ENCODE measurements at regions not wholly inside any gene's neighbourhood (a gene's known extent, or its start where the extent isn't known, plus 50 kb on each side); places are given as distances from the start of the nearest gene placed in this dataset.

DNA sequence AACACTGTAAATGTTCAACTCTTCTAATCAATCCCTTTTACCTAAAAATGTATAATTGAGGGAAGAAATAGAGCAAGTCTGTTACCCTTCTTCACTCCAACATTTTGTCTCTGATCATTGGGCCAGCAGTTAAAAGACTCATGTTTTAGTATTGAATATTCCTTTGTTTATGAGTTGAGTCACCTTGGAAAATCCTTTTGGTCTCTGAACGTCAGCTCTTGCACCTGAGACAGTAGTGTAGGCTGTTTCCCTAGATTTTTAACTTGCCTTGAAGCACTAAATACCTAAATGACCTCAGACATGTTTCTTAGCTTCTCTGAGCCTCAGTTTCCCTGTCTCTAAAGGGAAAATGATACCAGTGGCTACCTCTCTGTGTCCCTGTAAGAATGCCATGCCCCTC, 184.2 kb downstream of the RFC3 start:
- DNase-seq: no peak

DNA sequence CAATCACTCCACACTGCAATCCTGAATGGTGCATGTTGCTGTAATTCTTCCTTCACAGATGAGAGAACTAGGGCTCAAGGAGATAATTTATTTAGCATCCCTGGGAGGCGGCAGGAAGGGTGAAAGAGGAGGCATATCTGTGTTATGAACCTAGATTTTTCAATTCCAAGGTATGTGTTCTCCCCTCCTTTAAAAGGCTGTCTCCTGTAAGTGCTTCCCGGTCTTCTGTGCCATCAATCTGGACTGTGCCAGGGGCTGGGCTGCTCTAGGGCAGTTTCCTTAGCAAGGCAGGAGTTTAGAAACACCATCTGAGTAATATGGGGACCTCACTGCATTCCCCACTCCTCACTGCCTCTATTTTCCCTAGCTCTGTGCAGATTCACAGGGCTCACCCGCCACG, 185.0 kb downstream of the RFC3 start:
- DNase-seq: no peak

DNA sequence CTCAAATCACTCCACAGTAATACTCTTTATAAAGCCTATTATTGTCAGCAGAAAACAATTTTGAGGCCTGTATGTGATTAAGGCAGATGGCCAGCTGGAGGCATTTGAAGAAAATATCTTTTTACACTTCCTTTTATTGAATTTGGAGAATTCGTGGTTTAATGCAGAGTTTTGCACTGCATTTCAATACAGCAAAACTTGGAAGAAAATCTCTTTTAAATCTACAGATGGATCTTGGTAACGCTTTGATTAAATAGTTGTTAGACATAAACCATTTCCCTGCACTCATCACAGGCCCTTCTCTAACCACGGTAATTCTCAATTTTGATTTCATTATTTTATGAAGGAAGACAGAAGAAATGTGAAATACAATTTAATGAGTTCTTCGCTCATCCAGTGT, 185.7 kb downstream of the RFC3 start:
- peak in 1 of 3 donors; percentile 33 for DNase-seq

DNA sequence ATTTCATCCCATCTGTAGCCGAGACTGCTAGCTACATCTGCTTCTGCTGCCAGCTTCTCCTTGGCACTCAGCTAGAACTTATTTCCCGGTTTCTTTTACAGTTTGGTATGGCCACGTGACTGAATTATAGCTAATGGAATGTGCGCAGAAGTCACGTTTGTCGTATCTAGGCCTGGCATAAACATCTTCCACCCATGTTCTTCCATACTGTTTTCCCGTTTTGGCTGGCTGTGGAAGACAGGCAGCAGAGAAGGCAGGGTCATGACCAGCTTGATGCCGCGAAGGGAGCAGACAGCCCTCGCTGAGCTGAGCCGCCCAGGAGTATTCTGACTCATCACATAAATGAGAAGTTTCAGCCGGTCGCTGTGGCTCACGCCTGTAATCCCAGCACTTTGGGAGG, 186.7 kb downstream of the RFC3 start:
- DNase-seq: peak in 2 of 3 donors; percentile 39 to 60

DNA sequence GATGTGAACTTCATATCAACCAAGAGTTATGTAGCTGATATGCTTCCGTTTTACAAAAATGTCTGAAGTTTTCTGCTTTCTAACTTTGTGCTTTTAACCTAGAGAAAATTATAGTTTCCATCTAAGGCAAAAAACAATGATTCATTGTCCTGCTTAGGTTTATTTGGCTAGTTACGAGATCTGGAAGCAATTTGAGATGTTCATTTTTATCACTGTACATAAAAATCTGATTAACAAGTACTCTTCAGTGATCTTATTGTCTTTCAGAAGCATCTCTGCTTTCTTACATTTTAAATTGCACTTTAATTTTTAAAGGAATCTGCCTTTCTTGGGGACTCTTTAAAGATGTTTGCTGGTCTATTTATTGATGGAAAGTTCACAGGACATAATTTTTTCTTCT, 188.1 kb downstream of the RFC3 start:
- no peak for DNase-seq

DNA sequence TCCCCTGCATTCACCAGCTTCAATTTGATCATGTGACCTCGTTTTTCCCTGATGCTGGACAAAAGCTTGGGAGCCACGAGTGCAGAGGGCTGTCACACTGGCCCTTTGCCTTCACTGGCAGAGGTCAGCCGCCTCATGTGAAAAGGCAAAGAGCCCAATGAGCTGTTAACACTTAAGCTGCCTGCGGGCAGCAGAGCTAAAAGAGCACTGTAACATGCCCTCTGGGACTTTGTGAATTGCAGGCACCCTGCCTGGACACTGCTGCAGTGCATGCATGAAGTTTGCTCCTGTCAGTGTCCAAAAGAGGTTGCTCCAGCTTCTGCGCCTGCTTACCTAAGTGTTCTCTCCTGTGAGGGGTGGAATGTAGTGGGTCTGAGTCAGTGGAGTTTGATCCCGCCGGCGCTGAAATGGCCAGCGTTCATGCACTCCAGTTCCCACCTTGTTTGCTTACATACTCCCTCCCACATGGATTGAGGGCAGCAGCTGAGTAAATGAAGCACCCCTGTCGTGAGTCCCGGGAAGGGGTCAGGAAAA, 193.7 kb downstream of the RFC3 start:
- no peak for DNase-seq

DNA sequence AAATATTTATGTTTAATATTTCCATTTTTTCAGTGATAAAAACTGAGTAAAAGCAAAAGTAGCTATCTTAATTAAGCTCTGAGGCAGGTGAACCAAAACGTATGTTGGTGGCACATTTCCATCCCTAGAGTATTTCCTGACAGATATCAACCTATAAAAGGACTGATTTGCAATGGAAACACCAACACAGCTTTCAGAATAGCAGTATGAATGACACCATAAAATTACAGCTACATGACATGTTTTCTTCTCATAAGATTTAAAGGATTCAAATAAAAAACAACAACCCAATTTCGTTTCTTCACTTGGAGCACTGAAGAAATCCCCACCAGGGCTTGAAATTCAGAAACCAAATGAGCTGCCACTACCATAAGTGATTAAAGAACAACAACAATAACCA, 194.4 kb downstream of the RFC3 start:
- no peak for DNase-seq

DNA sequence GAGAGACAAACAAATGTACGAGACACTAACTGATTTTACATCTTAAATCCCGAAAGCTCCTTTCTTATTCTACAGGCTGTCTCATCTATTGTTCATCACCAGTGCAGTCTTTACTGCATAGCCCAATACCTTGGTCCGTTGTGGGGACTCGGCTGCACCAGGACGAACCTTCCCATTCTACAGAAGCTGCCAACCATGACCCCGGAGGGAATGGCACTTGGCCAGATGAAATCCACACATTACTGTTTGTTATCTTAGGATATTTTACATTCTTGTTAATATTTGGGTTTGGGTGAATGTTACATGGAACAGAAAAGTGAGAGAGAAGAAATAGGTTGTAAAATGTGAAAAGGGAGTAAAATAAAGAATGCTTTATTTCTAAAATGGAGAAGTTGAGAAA, 195.1 kb downstream of the RFC3 start:
- no peak for DNase-seq

DNA sequence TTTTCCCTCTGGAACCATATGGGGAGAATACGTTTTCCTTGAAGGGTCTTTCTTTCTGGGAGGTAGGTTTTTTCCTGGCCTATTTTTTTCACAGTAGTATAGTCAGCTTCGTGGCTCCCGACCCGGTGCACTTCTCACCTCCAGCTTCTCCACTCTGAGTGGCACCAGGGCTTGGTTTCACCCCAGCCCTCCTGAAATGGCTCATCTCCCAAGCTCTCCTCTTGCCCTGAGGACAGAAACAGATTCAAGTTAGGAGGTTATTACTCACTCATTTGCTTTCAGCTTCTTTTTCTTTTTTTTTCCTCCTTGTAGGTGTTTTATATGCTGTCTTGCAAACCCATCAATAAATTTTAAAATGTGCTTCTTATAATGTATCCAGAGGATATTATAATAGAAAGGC, 199.3 kb downstream of the RFC3 start:
- no peak for DNase-seq

DNA sequence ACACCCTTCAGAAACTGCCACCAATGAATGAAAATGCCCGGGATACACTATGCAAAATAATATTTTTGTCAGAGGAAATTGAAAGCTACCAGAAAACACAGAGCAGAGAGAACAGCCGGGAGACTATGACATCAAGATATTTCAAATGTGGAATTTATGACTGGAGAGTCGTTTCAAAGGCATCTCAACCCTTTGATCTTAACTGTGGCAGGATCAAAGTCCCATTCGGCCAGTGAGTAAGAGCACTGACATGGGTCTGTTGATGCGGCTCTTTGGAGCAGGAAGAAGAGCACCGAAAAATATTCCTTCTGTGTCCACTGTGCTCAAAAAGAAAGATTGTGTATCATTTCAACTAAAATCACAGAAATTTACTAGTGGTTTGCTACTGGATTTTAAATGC, 201.9 kb downstream of the RFC3 start:
- DNase-seq: no peak

DNA sequence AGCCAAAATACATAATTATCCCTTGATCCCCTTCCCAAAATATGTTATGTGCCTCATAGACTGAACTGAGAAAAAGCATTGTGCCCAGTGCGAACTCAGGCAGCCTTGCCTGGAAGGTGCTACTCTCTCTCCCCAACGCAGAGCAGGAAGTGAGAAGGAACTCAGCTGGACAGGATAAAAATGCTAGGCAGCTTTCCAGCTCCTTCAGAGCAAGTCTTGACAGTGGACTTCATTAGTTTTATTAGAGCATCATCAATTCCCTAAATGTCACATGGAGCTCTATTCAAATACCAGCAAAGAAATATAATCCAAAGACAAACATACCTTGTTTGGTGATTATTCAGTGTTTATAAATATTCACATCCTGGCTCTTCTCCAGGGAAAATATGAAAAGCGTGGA, 202.4 kb downstream of the RFC3 start:
- DNase-seq: no peak

DNA sequence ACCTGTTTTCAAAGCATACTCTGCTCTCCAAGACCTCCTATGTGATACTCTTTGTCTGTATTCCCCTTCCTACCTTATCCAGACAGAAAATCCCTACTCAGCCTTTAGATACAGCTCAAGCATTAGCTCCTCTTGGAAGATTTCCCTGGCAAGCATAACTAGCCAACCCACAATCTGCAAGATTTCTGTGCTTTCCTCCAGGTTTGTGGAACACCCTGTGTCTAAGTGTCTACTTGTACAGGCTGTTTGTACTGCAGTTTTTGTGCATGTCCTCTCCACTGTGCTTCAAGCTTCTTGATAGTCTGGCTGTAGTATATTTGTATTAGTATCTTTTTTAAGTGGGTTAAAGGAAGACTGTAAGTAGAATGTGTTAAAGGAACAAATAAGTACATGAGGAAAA, 203.7 kb downstream of the RFC3 start:
- no peak for DNase-seq

DNA sequence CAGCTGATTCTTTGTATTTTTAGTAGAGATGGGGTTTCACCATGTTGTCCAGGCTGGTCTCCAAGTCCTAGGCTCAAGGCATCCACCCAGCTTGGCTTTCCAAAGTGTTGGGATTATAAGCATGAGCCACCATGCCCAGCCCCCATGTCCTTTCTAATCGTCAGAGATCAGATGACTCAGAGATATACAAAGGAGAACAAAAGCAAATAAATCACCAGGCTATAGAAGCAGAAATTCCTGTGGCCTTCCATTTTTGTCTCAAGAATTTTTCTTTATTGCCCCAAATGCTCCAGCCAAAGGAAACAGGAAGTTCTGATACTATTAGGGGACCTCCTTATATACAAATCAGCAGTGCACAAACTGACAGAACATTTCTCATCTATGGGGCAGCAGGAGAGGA, 207.8 kb downstream of the RFC3 start:
- peak in 1 of 3 donors; percentile 72 for DNase-seq

DNA sequence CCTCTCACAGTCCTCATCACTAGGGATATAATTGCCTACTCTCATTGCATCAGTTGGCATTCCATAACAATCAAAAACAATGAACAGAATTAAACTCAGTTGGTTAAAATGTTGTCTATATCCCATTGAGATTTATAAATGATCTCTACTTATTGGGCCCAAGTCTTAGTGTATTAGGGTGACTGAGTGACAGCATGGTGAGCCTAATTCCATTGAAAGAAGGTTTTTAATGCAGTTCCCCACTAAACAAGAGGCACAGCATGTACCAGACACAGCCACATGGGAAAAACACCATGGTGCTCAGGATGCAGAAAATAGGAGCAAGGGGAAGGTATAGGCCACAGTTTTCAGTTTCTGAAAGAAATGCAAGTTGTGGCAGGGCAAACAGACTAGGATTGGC, 208.4 kb downstream of the RFC3 start:
- no peak for DNase-seq

DNA sequence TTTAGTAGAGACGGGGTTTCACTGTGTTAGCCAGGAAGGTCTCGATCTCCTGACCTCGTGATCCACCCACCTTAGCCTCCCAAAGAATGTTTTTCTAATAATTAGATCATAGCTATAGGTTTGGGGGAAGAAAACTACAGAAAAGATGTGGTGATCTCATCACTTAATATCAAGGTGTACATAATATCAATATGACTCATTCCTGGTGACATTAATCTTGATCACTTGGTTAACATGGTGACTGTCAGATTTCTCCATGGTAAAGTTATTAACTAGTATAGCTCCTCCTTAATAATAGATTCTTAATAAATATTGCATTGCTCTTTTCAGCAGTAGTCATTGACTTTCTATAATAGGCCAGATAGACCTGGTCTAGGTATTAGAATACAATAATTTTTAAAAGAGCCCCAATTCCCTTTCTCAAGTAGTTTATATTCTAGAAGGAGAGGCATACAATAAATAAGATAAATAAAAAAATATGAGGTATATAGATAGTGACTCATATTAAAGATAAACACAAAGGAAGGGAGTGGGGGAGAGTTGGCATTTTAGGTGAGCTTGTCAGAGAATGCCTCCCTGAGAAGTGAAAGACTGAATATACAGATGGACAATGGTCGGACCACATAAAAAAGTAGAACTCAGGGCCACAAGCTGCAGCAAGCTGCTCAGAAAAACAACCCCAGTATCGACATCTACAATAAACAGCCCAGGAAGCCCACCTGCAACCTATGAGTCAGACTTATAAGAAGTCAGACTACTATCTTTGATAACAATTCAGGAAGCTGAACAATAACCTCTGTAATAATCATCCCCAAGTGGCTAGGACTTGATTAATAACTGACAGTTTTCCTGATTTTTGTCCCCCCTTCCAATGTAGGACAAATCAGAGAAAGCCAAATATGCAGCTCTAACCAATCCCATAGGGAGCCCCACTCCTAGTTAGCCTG, 210.8 kb downstream of the RFC3 start:
- DNase-seq: no peak

DNA sequence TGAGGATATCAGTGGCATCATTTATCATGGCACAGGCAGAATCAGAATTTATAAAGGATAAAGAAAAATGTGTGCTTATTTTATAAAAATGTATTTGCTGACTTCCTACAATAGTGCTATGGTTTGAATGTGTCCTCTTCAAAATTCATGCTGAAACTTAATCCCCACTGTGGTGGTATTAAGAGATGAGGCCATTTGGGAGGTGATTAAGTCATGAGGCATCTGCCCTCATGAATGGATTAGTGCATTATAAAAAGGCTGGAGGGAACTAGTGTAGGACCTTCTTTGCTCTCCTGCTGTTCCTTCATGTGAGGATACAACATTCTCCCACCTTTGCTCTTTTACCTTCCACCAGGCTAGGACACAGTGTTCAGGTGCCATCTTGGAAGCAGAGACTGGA, 212.8 kb downstream of the RFC3 start:
- DNase-seq: no peak

DNA sequence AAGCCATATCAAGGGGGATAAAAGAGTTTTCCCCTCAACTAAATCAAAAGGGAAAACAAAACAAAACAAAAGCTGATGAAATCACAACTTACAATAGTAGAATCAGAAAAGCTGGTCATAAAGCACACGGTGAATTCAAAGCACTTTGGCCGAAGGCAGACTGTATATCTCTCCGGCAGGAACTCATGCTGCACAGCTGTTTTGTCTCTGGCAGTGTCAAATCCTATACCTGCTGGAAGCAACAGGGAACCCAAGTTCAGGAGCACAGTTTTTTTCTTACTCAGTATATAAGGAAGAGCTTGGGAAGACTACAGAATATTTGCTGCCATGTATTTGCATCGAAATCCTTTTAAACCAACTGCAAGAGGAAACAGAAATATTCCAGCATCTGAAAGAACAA, 213.7 kb downstream of the RFC3 start:
- no peak for DNase-seq

DNA sequence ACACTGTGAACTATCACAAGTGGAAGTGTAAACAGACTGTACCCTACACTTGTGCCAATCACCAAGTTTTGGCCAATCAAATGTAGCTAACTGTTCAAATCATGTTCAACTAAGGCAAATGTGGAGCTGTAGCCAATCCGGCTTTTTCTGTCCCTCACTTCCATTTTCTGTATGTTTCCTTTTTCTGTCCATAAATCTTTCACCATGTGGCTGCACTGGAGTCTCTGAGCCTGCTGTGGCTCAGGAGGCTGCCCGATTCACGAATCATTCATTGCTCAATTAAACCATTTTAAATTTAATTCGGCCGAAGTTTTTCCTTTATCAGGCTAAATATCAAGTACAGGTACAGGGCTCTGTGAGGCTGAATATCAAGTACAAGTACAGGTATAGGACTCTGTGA, 216.5 kb downstream of the RFC3 start:
- no peak for DNase-seq

DNA sequence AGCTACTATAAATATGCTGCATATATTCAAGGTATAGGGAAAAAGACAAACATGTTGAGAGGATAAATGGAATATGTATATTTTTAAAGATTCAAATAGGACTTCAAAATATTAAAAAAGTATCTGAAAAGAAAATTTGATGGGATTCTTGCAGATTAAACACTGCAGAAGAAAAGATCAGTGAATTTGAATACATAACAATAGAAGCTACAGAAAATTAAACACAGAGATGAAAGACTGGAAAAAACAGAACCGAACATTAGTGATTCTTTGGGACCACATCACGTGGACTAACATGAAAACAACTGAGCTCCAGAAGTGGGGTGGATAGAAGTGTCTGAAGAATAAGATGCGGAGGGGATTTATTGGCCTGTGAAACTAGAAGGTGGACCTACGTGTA, 217.2 kb downstream of the RFC3 start:
- no peak for DNase-seq

DNA sequence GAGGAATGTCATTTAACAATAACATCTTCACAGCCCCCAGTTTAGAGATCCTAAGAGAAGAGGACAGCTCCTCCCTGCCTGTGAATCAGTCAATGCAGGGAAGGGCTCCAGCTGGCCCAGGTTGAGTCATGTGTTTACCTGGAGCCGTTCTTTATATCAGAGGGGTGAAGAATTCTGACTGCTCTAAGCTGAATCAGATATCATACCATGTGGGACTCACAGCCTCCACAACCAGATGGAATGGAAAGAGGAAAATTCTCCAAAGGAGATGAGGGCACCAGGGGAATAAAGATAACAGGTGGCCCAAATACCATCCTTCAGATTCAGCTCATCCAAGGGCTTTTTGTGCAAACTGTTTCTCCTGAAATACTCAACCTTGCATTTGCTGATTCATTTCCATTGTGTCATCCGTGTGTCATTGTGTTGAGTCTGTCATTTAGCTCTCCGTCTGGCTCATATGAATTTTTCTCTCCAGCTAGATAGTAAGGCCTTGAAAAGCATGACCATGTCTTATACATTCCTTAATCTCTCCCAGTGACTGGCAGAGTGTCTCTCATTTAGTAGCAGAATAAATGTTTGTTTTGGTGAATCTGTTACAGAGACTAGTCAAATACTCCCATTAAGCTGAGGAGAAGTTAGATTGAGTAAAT, 217.9 kb downstream of the RFC3 start:
- no peak for DNase-seq

DNA sequence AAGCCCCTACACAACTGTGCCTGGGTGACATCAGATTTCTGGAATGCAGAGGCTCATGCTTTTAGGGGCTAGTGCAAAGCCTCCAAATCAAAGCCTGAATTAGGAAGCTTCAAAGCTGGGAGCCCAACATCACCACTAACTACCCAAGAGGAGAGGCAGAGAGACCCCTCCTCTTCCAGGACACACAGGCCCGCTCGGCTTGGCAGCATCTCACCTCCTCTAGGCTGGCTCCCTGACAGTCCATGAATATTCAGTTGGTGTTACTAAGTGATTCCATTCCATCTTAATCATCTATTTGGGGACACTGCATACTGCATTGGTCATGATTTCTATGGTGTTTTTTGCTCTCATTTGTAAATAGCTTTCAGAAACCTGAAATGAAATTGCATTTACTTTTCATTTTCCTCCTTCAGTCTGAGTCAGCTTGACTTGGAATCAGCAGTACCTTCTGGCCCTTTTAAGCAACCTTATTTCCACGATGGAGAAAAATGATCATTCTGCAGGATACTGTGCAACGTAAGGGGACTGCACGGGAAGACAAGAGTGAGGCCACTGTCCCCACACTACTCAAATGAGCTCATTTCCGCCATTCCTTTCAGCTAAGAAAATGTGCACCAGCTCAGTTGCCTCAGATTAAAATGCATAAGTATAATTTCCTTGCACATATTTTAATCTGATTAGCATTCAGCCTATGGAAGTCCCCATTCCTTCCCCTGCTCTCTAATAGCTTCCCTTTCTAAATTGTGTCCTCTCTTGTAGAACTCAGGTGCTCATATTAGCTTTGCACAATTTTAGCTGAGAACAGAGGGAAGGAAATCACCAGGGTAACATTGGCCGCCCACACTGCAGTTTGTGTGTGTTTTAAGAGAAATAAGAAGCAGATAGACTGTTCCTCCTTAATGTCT, 219.9 kb downstream of the RFC3 start:
- peak in 2 of 3 donors; percentile 11 to 25 for DNase-seq

DNA sequence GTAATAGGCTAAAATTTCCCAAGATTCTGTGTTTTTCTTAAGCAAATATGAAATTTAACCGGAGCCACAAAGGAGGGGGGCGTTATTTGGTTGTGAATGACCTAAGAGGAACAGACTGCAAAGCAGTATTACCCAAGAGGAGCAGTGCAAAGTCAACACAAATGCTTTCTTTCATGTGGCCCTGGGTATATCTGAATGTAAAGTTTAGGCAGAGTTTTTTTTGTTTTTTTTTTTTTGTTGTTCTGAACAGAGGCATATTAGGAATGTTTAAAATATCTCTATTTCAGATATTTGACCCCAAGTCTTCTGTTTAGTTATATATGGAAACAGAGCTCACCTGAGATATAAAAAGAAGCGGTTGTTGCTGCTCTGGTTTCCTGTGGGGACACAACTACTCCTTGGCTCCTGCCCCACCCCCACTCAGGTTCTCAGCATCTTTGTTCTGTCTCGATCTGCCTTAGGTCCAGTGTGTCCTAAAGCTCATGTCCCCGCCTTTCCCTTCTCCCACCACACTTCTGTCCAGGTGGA, 220.7 kb downstream of the RFC3 start:
- DNase-seq: no peak
